Adrenal gland (tissue), 5 donors: ENCODE measurements at regions not wholly inside any gene's neighbourhood (a gene's known extent, or its start where the extent isn't known, plus 50 kb on each side); places are given as distances from the start of the nearest gene placed in this dataset.

Source experiments
- CTCF ChIP-seq, 6 experiments: fragments of 450-650 bp in 4 of 6; fragments of 200-600 bp in 2 of 6; sonication (generic) in 1 of 6; IDR thresholded peaks; 1 replicate in 5 of 6; 2 replicates in 1 of 6; pipeline versions ENCODE4 v1.5.1 to v1.8.0; 2016 to 2021; ENCODE audit warnings: antibody characterized with exemption in 6 of 6, mild to moderate bottlenecking in 2 of 6, moderate library complexity in 1 of 6
- POLR2A ChIP-seq, 2 donors: fragments of 450-650 bp; IDR thresholded peaks; one replicate each; pipeline ENCODE4 v1.6.1; 2017; ENCODE audit warnings: antibody characterized with exemption in 2 of 2, mild to moderate bottlenecking in 2 of 2, moderate library complexity in 1 of 2
- donor health status: DM: no; HTN: no; CAD: no.

GRCh38 chr14:49960453-49960852, 67.6 kb downstream of the ARF6 start:
- no peak for TF ChIP-seq CTCF (IDR thresholded peaks at IDR 0.05)
- no peak for TF ChIP-seq POLR2A (IDR thresholded peaks at IDR 0.05)
